AG09319 (cell line): ENCODE measurements at regions not wholly inside any gene's neighbourhood (a gene's known extent, or its start where the extent isn't known, plus 50 kb on each side); places are given as distances from the start of the nearest gene placed in this dataset.

Source experiments
- DNase-seq: peaks from one replicate; pipeline ENCODE4 v3.0.0-alpha.2; 2010; ENCODE audit warnings: low read depth; ENCODE audit errors: extremely low read depth
- CTCF ChIP-seq: IDR thresholded peaks from 2 replicates; pipeline ENCODE4 v1.5.1; 2011; ENCODE audit warnings: low read depth, mild to moderate bottlenecking, inconsistent platforms, low read length, moderate library complexity

- DNase-seq: no peak
- no peak for TF ChIP-seq CTCF
Observed at GRCh38 chr17:79242873-79243602, 168.4 kb downstream of the ENGASE start.

GRCh38 chr17:79242393-79242792 is 167.8 kb downstream of the ENGASE start:
- TF ChIP-seq CTCF: no peak
- DNase-seq: no peak

GRCh38 chr17:79241616-79242015 is 167.0 kb downstream of the ENGASE start:
- no peak for DNase-seq
- TF ChIP-seq CTCF: no peak

GRCh38 chr17:79239205-79239604 is 164.6 kb downstream of the ENGASE start:
- TF ChIP-seq CTCF: no peak
- DNase-seq: no peak

- no peak for TF ChIP-seq CTCF
- no peak for DNase-seq
Observed at GRCh38 chr17:79237448-79238053, 162.9 kb downstream of the ENGASE start.

- DNase-seq: no peak
- no peak for TF ChIP-seq CTCF
Observed at GRCh38 chr17:79235808-79236207, 161.2 kb downstream of the ENGASE start.

GRCh38 chr17:79233916-79234551 is 159.4 kb downstream of the ENGASE start:
- no peak for DNase-seq
- TF ChIP-seq CTCF: no peak
